Aorta (tissue), 5 donors: ENCODE measurements at regions not wholly inside any gene's neighbourhood (a gene's known extent, or its start where the extent isn't known, plus 50 kb on each side); places are given as distances from the start of the nearest gene placed in this dataset.
"Not testable (repeated sequence)": the region's sequence is repeated elsewhere in the genome, so short reads cannot be mapped to it uniquely, and the experiment has no call there.

Source experiments
- ATAC-seq: fragments of 200-7000 bp; cut with Tn5 transposase; one replicate; pipeline ENCODE4 v1.9.1; 2022; ENCODE audit warnings: moderate library complexity; ENCODE audit not compliant: low FRiP score
- DNase-seq, 2 donors: peaks; one replicate each; pipeline ENCODE4 v3.0.0-alpha.2; 2020
- H3K27ac ChIP-seq, 2 donors: one replicate each; pipeline ENCODE4 v1.5.1; 2013; ENCODE audit warnings: low read length in 2 of 2, mild to moderate bottlenecking in 2 of 2, moderate library complexity in 2 of 2, control low read depth in 1 of 2, inconsistent platforms in 1 of 2, low read depth in 1 of 2
- H3K27me3 ChIP-seq, 2 donors: one replicate each; pipeline ENCODE4 v1.6.1; 2013; ENCODE audit warnings: control low read depth in 1 of 2, low read length in 1 of 2, mild to moderate bottlenecking in 1 of 2, moderate library complexity in 1 of 2; ENCODE audit not compliant: insufficient read depth in 2 of 2, control insufficient read depth in 1 of 2
- H3K36me3 ChIP-seq, 2 donors: one replicate each; pipeline ENCODE4 v1.6.1; 2013; ENCODE audit warnings: control low read depth in 1 of 2, low read length in 1 of 2, mild to moderate bottlenecking in 1 of 2; ENCODE audit not compliant: insufficient read depth in 2 of 2, control insufficient read depth in 1 of 2
- H3K4me1 ChIP-seq, 2 donors: one replicate each; pipeline ENCODE4 v1.6.1; 2013; ENCODE audit warnings: low read length in 2 of 2, control low read depth in 1 of 2, mild to moderate bottlenecking in 1 of 2, moderate library complexity in 1 of 2; ENCODE audit not compliant: insufficient read depth in 2 of 2, control insufficient read depth in 1 of 2
- H3K4me3 ChIP-seq, 2 donors: one replicate each; pipeline ENCODE4 v1.5.1; 2013; ENCODE audit warnings: low read length in 2 of 2, control low read depth in 1 of 2, mild to moderate bottlenecking in 1 of 2
- H3K9me3 ChIP-seq: one replicate; pipeline ENCODE4 v1.6.1; 2013; ENCODE audit warnings: mild to moderate bottlenecking, low read length; ENCODE audit not compliant: control insufficient read depth
- WGBS, 2 donors: extraction: QIAGEN DNeasy Blood & Tissue Kit; methylation state at CpG; one replicate each; pipeline ENCODE4 v1.1.7; 2013; 5-methylcytosine and 5-hydroxymethylcytosine counted together
- intact Hi-C, 2 donors: fragments of 100-400 bp; cut with DNase I; formaldehyde crosslinking; loops; one replicate each; pipeline versions ENCODE4 v1.14.2 to v1.15.0; 2022
- donor health status: healthy with polysubstance abuse.
- donor health status: Bipolar disorder and iron deficiency.
- donor health status: DM: no; HTN: no; CAD: no.
- donor health status: DM: no; HTN: no; CAD: no.
- donor health status: DM: yes; HTN: yes; CAD: no.

DNA sequence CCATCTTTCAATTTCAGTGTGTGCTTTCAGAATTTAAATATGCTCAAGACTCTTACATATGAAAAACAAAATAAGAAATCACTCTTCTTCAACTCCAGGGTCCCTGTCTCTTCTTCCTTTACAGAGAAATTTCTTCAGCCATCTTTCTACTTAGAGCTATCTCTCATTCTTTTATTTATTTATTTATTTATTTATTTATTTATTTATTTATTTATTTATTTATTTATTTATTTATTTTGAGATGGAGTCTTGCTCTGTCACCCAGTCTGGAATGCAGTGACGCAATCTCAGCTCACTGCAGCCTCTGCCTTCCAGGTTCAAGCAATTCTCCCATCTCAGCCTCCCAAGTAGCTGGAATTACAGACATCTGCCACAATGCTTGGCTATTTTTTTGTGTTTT, 211.7 kb downstream of the DUSP10 start:
- H3K36me3 ChIP-seq, H3K4me3 ChIP-seq, H3K4me1 ChIP-seq, ATAC-seq, intact Hi-C loops, DNase-seq, H3K27me3 ChIP-seq, H3K9me3 ChIP-seq, H3K27ac ChIP-seq: not testable (repeated sequence)
- 85 to 90% methylated on average over 1 of the region's 1 CpG for WGBS, 2 donors

DNA sequence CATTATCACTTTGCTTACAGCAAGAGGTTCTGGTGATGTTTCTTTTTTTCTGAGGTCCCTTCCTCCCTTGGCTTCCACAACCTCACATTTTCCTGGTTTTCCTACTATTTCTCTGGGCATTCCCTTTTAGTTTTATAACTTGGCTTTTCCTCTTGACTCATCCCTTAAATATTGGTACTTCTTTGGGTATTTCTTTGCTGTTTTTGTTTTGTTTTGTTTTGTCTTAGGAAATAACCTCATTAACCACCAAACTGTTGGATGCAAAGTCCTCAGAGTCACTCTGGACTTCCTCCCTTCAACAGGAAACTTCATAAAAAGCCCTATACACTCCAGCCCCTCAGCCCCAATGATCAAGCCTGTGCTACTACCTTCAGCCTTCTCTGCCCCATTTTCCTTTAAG, 211.1 kb downstream of the DUSP10 start:
- H3K4me1 ChIP-seq: no peaks in the 10 kb centered on the region
- intact Hi-C loops: no loop called here
- DNase-seq: no peak
- ATAC-seq: no peak
- H3K9me3 ChIP-seq: no peaks in the 10 kb centered on the region
- H3K27ac ChIP-seq: no peak overlapping the region
- no peak overlapping the region for H3K4me3 ChIP-seq
- no peaks in the 10 kb centered on the region for H3K27me3 ChIP-seq
- H3K36me3 ChIP-seq: no peaks in the 10 kb centered on the region

DNA sequence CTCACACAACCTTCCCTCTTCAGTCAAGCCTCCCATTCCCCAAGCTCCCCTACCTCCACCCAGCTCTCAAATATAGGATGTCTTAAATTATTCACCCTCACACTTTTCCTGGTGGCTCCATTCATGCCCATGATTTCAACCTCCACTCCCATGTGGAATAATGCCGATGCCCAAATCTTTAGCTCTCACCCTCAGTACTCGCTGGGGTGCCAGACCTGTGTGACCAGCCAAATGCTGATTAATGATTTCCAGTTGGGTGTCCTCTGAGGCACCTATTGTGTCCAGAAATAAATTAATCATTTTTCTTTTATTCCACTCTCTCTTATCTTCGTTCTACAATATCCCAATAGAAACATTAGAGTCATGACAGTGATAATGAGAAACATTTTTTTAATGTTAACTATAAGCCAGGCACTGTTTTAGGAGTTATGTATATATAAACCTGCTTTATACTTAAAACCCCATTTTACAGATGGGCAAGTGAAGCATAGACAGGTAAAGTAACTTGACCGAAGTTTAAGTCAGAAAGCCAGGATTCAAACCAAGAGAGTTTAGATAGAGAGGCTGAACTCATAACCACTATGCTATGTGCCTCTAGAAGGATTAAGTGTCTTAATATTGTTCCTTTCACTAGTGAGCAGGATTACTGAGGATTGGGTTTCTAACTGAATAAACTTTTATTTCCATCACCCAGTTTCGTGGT, 209.7 kb downstream of the DUSP10 start:
- Histone ChIP-seq H3K9me3 (no peaks in the 10 kb centered on the region), H3K36me3 (no peaks in the 10 kb centered on the region), H3K4me3 (no peak overlapping the region), H3K27ac (no peak overlapping the region), H3K4me1 (no peaks in the 10 kb centered on the region), H3K27me3 (no peaks in the 10 kb centered on the region)
- ATAC-seq: no peak
- intact Hi-C loops: no loop called here
- no peak for DNase-seq
- WGBS, 2 donors: 86 to 91% methylated on average over 5 of the region's 5 CpGs

DNA sequence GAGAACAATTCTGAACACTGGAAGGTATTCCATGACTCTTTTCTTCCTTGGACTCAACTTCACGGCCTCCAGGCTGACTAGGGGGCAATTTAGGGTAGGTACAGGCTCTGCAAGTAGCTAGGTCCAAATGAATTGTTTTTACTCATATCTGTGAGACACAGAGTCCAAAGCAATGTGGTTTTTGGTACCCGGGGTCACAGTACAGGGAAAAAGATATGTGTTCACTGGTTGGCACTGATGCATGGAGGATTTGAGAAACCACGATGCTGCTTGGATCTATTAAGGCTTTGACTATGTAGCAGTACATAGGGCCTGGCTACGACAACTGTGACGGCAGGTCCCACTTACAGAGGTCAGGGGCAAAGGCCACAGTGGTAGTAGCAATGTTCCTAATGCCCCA, 200.6 kb downstream of the DUSP10 start:
- H3K27me3 ChIP-seq: no peaks in the 10 kb centered on the region
- no peaks in the 10 kb centered on the region for H3K9me3 ChIP-seq
- ATAC-seq: peak; percentile 38
- no peaks in the 10 kb centered on the region for H3K36me3 ChIP-seq
- no peak overlapping the region for H3K4me3 ChIP-seq
- intact Hi-C loops: no loop called here
- no peaks in the 10 kb centered on the region for H3K4me1 ChIP-seq
- H3K27ac ChIP-seq: no peak overlapping the region
- WGBS, 2 donors: 82 to 86% methylated on average over 5 of the region's 5 CpGs
- no peak for DNase-seq

DNA sequence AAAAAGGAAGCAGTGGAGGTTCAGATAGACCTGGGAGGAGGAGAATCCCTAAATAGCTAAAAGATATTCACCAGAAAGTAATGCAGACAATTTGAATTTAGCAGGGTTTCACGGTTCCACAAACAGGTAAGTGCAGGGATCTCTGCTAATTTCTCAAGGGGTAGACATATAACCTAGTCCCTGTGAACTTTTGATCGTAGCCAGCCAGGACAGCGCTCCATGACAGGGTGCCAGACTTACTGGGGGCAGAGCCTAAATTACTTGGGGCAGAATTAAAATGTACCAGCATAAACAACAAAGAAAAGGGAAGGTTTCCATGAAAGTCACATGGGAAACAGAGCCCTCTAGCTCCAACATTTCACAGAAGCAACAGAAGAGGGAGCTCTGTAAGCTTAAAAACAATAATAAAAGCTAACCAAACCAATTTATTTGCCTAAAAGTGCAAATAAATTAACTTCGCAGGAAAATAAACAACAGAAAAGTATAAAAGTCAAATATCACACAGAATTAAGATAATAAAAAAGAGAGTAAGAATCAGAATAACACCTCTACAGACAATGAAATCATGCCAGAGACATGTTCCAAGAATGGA, 198.3 kb downstream of the DUSP10 start:
- Histone ChIP-seq H3K27me3 (no peaks in the 10 kb centered on the region), H3K4me1 (no peaks in the 10 kb centered on the region), H3K27ac (no peak overlapping the region), H3K9me3 (no peaks in the 10 kb centered on the region), H3K4me3 (no peak overlapping the region), H3K36me3 (no peaks in the 10 kb centered on the region)
- DNase-seq: no peak
- WGBS, 2 donors: 33 to 37% methylated on average over 4 of the region's 4 CpGs
- ATAC-seq: no peak
- intact Hi-C loops: no loop called here

DNA sequence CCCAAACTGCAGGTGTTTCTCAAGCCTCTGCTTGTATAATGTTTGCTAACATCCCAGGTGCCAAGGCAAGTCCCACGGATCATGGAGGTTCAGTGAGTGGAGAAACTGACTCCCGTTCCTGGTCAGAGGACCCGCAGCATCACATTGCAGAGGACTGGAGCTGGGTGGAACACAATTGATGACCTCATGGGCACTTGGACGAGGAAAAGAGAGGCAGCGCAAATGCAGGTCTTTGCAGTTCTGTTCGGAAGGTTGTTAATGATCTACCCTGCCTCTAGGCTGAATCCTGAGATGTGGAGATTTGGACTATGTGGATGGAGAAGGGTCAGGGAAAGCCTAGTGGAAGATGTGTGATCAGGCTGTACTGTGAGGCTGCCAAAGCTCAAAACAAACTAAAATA, 192.9 kb downstream of the DUSP10 start:
- Histone ChIP-seq H3K27ac (no peak overlapping the region), H3K27me3 (no peaks in the 10 kb centered on the region), H3K4me3 (no peak overlapping the region), H3K9me3 (no peaks in the 10 kb centered on the region), H3K4me1 (no peaks in the 10 kb centered on the region), H3K36me3 (no peaks in the 10 kb centered on the region)
- DNase-seq (no peak), ATAC-seq (no peak)
- WGBS, 2 donors: 84 to 95% methylated on average over 6 of the region's 6 CpGs
- intact Hi-C loops: no loop called here

DNA sequence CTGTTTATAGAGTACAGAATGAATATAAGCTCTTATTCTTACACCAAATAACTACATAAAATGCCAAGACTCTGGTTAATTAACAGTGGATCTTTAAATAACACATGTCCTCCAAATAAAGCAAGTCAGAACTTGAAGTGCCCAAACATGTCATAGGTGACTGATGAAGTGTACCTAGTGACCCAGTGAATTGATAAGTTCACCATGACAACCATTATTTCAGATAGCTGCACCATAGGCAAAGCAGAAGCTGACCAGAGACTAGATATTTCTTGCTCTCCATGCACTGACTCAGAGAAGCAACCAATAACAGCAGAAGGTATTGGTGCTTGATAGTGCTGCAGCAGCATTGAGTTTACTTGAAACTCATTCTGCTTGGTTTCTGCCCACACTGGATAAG, 192.1 kb downstream of the DUSP10 start:
- intact Hi-C loops: no loop called here
- ATAC-seq (no peak), DNase-seq (no peak)
- H3K4me1 ChIP-seq: no peaks in the 10 kb centered on the region
- H3K9me3 ChIP-seq: no peaks in the 10 kb centered on the region
- no peak overlapping the region for H3K4me3 ChIP-seq
- no peak overlapping the region for H3K27ac ChIP-seq
- H3K27me3 ChIP-seq: no peaks in the 10 kb centered on the region
- no peaks in the 10 kb centered on the region for H3K36me3 ChIP-seq

DNA sequence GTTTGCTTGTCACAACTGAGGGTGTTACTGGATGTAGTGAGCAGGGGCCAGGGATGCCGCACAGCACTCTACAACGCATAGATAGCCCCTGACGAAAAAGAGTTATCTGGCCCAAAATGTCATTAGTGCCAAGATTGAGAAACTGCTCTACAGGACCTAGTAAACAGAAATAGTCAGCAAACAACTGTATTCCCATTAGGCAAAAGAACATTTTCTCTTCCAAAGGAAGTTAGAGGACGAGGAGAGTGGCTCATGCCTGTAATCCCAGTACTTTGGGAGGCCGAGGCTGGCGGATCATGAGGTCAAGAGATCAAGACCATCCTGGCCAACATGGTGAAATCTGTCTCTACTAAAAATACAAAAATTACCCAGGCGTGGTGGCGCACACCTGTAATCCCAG, 189.1 kb downstream of the DUSP10 start:
- WGBS, 2 donors: 92 to 95% methylated on average over 8 of the region's 8 CpGs
- DNase-seq, intact Hi-C loops: not testable (repeated sequence)

DNA sequence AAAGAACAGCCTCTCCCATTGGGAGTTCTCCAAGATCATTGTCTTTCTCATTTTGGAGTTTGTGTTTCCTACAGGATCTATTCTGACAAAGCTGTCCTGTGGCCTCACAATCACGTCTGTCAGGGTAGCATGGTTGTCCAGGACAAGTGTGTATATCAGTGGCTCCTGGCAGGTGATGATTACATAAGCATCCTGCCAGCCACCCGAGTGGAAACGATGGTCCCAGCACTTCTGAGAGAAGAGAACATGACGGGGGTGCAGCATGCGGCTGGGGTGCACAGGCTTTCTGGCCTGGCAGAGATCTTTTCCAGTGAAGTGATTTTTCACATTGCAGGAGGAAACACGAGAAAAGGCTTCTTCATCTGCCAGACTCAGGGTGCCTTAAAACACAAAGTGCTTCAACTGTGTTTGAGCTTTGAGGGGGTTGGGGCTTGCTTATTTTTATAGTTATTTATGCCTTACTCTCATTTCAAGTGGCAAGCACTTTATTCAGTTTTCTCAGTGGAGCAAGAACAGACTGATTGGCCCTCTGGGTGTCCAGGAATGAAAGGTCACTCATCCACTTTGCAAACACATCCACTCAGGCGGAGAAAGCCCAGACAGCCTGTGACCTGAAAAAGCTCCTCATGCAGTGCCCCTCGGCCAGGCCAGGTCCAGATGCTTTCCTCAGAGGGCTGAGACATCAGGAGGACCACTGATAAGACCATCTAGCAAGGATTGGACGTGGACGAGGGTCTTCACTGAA, 186.0 kb downstream of the DUSP10 start:
- Histone ChIP-seq H3K27ac (no peak overlapping the region), H3K9me3 (no peaks in the 10 kb centered on the region), H3K4me3 (no peak overlapping the region), H3K36me3 (no peaks in the 10 kb centered on the region), H3K4me1 (no peaks in the 10 kb centered on the region), H3K27me3 (no peaks in the 10 kb centered on the region)
- DNase-seq: no peak
- WGBS, 2 donors: 57 to 61% methylated on average over 10 of the region's 10 CpGs
- ATAC-seq: no peak
- intact Hi-C loops: no loop called here

More for the DNA sequence above, 189.1 kb downstream of the DUSP10 start:
- ATAC-seq, H3K4me3 ChIP-seq, H3K36me3 ChIP-seq, H3K27ac ChIP-seq, H3K27me3 ChIP-seq, H3K9me3 ChIP-seq, H3K4me1 ChIP-seq: not testable (repeated sequence)
